HS-5 (cell line): ENCODE measurements at regions not wholly inside any gene's neighbourhood (a gene's known extent, or its start where the extent isn't known, plus 50 kb on each side); places are given as distances from the start of the nearest gene placed in this dataset.

Source experiments
- DNase-seq: peaks from one replicate; pipeline ENCODE4 v3.0.0-alpha.2; 2012; ENCODE audit warnings: low read depth

DNA sequence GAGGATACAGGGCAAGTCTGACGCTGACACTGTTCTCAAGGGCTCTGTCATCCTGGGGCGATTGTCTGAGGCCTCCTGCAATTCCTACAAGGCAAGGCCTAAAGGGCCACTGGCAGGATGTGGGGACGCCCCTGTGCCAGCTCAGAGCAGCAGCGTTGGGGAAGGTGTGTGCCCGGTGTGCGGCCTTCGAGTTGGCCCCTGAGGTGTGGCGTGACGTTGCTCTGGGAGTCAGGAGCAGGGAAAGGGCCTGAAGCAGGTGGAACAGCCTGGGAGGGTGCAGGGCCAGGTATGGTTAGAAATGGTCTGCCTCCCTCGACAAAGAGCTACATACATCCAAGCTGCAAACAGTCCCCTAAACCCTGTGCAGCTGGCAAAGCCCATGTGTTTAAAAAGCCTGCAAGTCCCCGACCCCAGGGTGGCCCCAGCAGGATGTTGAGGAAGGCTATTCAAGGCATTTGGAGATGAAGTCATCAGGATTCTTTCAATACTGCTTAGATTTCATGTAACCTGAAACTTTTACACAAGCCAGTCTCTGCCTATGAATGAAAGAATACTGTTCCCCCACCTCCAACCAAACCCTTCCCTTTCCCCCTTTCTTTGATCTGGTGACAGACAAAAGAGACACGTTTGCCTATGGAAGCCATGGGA lies 142.5 kb upstream of the TNS3 start:
- peak; percentile 47 for DNase-seq

- no peak for DNase-seq
Measured at GRCh38 chr7:47722126-47722525, 140.2 kb upstream of the TNS3 start.

GRCh38 chr7:47721670-47722069 lies 139.8 kb upstream of the TNS3 start:
- no peak for DNase-seq

DNA sequence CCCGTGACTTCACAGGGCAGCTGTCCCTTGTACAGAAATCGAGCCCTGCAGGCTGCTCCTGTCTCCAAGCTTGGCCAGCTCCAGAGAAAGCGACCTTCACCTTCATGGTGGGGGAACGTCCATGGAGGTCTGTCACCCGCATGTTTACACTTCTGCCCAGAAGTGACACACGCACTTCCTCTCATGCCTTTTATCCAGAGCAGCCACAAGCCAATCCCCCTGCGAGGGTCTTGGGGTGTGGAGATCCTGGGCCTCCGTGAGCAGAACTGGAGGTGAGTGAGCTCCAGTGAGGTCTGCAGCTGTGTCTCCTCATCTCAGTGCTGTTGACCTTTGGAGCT lies 139.0 kb upstream of the TNS3 start:
- no peak for DNase-seq

DNA sequence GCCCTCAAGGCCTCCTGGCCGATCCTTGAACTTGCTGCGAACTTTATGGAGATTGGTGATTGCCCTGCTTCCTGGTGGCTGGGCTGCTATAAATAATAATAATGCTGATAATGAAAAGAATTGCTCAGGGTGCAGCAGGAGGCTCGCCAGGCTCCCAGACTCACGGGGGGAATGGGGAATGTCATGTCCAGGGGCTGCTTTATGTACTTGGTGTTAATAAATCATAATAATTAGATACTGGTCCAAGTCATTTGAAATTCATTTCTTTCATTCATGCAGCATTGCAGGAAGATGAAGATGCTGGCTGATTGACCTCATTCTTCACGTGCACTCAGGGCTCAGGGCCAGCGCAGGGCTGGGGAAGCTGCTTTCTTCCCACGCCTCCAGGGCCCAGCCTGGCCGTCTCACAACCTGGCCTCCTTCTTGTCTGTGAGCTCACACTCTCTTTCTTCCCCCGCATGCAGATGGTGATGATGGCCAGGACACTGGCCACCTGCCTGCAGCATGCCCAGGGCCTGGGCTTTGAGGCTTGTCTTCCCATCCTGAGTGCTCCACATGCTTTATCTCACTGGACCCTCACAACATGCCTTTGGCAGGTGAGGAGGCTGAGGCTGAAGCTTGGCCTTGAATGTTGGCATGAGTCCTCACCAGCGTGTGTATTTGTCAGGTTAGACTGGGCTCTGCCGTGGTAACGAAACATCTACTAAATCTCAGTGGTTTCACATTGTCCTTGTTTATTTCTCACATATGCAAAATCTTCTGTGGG lies 138.4 kb upstream of the TNS3 start:
- DNase-seq, result no peak

GRCh38 chr7:47719675-47720074 lies 137.8 kb upstream of the TNS3 start:
- DNase-seq, result no peak

DNA sequence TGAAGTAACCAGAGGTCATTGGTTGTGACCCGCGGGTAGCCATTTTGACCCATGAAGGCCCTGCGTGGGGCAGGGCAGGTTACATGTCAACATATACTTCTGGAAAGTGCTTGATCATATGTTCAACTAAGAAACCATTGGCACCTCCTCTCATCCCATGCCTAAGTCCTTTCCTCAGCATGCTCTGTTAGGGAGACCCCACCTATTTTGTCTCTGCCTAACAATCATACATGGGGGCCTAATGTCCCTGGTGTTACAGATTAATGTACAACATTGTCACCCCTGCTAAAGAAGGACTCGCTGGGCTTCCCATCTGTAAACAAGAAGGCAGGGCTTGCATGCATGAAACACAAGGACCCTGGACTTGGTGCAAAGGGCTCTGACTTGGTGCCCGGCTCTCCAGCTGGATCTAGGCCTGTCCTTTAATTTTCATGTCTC lies 133.7 kb upstream of the TNS3 start:
- no peak for DNase-seq

- DNase-seq, result no peak
Measured at GRCh38 chr7:47714669-47715607, 133.0 kb upstream of the TNS3 start.

DNA sequence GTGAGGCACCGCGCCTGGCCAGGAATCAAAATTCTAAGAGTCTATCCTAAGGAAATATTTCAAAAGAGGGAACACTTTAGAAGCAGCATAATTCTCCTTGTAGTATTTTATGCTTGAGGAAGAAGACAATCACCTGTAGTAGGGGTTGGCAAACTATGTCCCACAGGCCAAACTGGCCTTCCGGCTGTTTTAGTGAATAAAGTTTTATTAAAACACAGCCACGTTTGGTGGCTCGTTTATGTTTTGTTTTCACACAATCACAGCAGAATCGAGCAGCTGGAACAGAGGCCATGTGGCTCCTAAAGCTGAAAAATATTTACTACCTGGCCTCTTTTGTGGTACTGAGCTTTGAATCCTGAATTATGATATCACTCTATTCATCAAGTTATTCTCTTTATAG lies 131.7 kb upstream of the TNS3 start:
- no peak for DNase-seq

- DNase-seq, result no peak
Measured at GRCh38 chr7:47712416-47712815, 130.5 kb upstream of the TNS3 start.

DNA sequence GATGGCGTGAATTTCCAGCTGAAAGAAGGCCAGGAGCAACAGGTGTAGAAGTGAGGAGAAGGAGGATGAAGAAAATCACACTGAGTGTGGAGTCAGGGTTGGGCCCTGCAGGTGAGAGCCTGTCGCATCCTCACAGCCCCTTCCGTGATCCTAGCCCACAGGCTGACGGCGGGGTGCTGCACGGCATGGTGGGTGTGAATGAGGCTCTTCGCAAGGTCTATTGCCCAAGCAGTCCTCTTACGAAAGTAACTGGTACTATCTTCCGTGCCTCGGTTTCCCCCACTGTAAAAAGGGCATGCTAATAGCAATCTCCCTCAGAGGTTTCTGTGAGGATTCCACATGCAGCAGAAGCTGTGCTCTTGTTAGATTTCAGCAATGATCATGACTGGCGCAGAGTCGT lies 129.9 kb upstream of the TNS3 start:
- no peak for DNase-seq

DNA sequence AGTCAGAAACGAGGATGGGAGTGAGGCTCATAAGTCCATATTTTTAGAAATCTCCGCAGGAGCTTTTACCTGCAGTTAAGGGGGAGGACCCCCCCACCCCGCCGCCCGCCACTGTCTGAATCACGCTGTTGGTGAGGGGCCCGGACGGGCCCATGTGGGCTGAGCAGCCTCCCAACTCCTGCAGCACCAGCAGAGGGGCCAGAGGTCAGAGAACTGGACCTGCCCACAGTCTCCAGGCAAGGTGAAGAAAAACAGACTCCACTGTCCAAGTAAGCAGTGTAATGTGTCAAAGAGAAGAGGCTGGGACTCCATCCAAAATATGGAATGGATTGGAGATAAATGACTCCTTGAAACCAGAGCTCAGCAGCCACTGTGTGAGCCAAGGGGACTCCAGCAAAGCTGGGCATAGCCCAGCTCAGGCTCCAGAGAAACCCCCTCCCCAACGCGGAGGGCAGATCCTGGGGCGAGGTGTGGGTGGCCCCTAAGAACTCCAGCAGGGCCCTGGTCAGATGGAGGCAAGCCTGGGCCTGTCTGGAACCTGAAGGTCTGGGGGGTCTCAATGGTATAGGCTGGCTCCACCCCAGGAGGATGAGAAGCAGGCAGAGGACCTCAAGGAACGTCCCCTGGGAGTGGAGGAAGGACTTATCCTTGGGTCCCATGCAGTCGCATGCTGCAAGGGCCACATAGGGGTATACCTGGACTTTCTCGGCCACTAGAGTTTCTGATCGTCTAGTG lies 128.5 kb upstream of the TNS3 start:
- no peak for DNase-seq

DNA sequence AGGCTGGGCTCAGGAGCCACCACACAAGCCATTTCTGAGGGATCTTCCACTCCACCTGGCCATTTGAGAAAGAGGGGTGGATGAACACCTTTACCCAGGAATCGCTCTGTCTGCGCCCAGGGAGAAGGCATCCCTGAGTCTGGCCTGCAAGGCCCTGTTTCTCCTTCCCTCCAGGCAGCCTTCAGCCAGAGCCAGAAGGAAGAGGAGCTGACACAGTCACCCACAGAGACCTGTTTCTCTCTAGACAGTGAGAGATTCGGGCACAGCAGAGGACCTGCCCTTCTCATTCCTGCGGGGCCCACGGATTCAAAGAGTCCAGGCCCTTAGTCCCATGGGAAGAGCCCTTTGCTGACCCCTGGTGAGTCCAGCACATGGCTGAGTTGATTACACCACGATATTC lies 127.5 kb upstream of the TNS3 start:
- no peak for DNase-seq

DNA sequence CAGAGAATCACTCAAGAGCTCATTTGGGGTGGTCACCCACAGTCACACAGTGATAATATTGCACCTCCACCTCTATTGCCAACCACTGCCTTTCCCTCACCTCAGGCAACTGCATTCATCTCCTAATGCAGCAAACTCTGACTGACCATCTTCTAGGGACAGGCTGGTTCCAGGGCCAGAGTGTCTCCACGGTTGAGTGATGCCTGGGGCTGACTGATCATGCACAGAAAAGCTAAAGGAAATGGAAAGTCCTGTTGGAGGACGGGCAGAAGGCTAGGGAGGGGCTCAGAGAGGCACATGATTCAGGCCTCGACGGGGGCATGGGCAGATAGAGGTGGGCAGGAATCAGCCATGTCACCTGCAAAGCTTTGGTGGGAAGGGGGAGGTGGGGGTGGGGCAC lies 127.1 kb upstream of the TNS3 start:
- DNase-seq, result no peak

- no peak for DNase-seq
Measured at GRCh38 chr7:47707583-47707982, 125.7 kb upstream of the TNS3 start.

DNA sequence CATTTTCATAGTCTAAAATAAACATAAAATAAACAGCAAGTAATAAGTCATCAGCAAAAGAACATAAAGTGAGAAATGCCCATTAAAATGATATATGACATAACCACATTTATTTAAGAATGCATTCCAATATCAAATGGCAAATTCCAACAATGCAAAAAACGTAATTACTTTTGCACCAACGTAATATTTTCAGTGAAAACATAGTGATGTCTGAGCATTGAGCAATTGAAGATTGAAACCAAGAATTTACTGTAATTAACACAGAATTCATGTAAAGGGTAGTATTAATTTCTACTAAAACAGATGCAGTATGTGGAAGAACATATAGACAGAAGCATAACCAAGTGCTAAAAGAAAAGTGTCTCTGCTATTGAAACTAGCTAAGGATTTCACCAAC lies 123.0 kb upstream of the TNS3 start:
- DNase-seq, result no peak

DNA sequence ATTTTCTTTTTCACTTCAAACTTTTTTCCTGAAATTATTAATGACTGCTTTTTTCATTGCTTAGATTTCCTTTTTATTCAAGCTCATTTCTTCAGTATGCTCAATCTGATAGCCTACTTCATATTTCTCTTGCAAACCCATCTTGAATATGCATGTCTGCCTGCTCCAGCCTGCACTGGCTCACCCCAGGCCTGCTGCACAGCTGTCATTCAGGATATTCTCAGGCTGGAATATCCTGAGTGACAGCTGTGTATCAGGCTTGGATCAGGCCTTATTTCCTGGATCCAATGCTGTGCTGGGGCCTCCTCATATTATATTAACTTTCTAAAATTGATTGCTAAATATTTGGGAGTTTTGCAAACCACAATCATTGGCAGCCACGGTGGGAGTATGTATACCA lies 120.2 kb upstream of the TNS3 start:
- DNase-seq, result no peak

DNA sequence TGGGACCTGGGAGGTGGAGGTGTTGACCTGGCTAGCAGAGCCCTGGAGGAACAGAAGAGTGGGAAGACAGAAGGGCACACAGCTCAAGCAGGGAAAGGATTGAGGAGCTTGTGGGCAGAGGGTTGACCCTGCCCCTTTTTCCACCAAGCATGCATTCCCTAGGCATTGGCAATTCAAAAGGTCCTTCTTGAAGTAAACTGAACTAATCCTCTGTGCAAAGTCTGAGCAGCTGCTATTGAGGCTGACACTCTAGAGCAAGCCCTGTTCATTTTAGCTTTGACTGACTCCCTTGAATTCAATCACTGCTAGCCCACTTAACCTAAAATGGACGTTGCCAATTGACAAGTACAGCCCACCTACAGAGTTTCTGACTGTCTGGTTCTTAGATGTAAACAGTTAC lies 116.5 kb upstream of the TNS3 start:
- no peak for DNase-seq

- no peak for DNase-seq
Measured at GRCh38 chr7:47697543-47697942, 115.6 kb upstream of the TNS3 start.

DNA sequence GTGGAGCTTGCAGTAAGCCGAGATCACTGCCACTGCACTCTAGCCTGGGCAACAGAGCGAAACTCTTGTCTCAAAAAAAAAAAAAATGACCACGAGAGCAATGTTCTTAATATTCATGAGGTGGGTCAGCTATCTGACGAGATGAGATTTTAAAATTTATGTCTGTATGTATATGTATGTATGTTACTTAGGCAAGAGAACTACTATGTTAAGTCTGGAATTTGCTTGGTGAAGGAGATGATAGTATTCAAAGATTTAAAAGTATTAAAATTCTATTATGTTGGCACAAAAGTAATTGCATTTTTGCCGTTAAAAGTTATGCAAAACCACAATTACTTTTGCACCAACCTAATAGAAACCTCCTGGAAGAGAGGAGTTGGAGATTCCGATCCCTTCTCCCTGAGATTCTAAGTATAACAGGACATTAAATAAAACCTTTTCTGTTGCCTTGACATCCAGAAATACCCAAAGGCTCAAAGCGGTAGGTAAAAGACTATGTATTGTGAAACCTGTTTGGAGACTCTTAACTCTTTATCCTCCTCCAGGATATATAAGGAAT lies 114.3 kb upstream of the TNS3 start:
- no peak for DNase-seq

GRCh38 chr7:47693216-47693615 lies 111.3 kb upstream of the TNS3 start:
- peak; percentile 22 for DNase-seq

DNA sequence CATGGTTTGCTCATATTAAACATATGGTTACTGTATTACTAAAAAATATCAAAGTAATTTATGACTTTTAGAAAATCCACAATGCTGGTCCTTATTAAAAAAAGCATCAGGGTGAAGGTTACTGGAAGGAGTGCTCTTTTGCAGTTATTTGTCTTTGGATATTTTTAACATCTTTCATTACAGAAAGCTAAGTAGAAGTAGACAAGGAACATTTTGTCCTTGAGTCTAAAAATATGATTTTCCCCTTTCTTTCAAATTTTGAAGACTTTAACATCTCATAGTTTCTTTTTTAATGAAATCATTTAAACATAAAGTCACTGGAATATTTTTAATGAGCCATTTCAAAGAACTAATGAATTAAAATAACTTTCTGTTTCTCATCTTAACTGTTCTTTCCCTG lies 110.1 kb upstream of the TNS3 start:
- DNase-seq, result no peak
